CD4-positive, alpha-beta T cell treated with Interferon alpha-2 for 1 hour (primary cell): ENCODE measurements at regions not wholly inside any gene's neighbourhood (a gene's known extent, or its start where the extent isn't known, plus 50 kb on each side); places are given as distances from the start of the nearest gene placed in this dataset.
"Not testable (repeated sequence)": the region's sequence is repeated elsewhere in the genome, so short reads cannot be mapped to it uniquely, and the experiment has no call there.

ENCODE experiments used
- DNase-seq, 2 donors: peaks; one replicate each; pipeline ENCODE4 v3.0.0-alpha.2; 2020 to 2022

- no peak for DNase-seq
These were observed 51.9 kb upstream of the PTPRJ start for GRCh38 chr11:47928426-47928825.

DNA sequence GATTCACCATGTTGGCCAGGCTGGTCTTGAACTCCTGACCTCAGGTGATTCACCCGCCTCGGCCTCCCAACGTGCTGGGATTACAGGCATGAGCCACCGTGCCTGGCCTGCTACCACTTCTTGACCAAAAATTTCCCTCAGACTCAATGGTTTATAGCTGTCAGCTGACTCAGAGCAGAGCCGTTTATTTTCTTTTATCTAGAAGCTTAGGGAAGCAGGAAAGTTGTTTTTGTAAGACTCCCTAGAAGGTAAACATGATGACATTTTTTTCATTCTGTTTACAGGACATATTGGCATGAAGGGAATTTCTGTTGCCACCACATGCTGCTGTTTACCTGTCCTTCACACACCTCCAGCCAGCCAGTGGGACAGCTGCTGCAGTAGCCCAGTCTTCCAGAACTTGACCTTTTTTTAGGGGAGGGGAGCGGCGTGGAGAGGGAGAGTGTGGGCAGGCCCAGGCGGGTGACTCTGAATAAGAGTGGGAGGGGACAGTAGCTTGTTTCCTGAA, 56.1 kb upstream of the PTPRJ start:
- DNase-seq = no peak

GRCh38 chr11:47923667-47924066, 56.7 kb upstream of the PTPRJ start:
- no peak for DNase-seq

DNA sequence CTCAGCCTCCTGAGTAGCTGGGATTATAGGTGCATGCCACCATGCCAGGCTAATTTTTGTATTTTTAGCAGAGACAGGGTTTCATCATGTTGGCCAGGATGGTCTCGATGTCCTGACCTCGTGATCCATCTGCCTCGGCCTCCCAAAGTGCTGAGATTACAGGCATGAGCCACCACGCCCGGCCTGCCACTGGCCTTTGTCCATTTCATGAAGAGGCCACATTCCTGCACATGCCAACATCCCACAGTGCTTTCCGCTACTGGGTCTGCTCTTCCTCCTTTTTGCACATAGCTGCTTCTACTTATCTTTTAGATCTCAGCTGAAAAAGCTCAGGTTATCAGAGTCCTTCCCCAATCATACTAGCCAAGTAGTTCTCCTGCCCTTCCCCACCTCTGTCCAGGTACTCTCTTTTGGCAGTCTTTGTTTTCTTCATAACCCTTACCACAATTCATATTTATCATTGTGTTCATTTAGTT, 59.2 kb upstream of the PTPRJ start:
- not testable (repeated sequence) for DNase-seq

GRCh38 chr11:47918882-47919495, 61.4 kb upstream of the PTPRJ start:
- no peak for DNase-seq

DNA sequence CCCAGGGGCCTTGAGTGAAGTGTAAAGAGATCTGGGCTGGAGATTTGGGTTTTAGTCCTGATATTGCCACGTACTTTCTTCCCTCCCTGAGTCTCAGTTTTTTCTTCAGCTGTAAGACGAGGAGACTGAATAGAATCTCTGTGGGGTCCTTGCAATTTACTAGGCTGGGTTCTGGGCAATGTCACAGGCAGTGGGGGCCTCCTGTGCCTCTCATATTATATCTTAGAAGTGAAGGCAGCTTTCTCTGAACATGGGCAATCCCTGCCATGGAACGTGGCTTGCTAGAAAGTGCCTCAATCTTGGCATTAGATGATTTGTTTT, 62.0 kb upstream of the PTPRJ start:
- DNase-seq = no peak

GRCh38 chr11:47917599-47918369, 62.6 kb upstream of the PTPRJ start:
- DNase-seq = peak; percentile 29 to 73

GRCh38 chr11:47916361-47916841, 64.0 kb upstream of the PTPRJ start:
- no peak for DNase-seq

- no peak for DNase-seq
These were observed 64.6 kb upstream of the PTPRJ start for GRCh38 chr11:47915783-47916182.

DNA sequence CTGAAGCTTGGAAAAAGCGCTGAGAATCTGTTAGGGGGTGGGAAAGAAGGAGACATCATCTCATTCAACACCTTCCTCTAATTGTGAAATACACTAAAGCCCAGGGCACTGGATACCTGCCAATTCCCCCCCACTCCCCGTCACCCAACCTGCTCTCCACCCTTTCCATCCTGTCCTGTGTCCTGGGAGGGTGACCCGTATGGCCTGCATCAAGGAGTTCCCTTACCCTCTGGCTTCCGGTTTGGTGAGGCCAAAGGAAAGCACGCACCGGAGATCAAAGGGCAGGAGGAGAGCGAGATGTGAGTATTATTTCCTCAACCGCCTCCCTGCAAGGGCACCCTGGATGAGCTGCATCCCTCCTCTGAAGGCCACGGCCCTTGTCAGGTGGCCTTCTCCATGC, 65.0 kb upstream of the PTPRJ start:
- peak in 1 of 2 donors; percentile 37 for DNase-seq

DNA sequence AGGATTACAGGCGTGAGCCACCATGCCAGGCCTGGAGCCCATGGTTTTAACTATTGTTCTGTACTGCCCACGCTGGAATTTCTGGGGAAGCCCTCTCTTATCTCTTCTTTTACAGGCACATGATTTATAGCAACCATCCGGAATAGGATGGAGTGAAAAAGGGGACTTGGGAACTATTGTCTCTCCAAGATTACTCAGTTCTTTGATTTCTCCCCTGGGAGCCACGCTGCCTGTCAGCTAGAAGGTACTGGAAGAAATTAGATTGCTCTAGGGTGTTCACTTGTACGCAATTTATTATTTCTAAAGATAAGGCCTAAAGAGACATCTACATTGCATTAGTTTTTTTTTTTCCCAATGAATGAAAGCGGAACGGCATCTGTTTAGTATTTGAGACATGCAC, 65.6 kb upstream of the PTPRJ start:
- DNase-seq = no peak

GRCh38 chr11:47913529-47914244, 65.5 kb upstream of the NUP160 start:
- DNase-seq = no peak

DNA sequence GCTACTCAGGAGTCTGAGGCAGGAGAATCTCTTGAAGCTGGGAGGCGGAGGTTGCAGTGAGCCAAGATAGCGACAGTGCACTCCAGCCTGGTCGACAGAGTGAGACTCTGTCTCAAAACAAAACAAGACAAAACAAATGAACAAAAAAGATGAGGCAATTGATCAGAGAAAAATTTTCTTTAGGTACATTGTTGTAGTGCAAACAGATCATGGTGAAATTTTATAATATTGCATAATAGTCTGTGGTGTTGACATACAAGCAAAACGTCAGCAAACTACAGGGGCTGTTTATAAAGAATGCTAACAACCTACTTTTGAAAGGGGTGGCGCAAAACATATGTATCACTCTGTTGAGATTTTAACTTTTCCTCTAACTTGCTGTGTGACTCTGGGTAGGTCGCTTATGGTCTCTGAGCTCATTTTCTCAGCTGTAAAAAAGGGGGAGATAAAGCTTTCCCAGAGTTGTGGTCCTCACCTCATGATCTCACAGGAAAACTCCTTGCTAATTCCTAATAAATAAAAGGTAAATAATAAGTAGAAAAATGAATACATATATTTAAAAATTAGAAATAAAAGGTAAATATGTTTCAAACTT, 64.8 kb upstream of the NUP160 start:
- no peak for DNase-seq

DNA sequence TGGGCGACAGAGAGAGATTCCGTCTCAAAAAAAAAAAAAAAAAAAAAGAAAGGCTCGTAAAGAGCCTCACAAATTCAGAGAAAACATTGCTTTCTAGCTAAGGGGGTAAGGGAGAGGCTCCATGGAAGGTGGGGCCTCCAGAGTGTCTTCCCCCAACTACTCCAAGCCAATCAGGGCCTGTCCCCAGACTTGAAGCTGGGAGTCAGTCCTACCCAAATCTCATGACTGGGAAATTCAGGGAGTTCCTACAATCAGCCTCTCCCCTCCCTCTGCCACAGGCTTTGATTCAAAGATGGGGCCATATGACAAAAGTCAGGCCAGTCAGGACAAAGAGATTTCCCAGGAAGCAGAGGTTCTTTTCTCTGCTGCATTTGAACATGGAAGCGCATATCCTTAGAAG, 63.0 kb upstream of the NUP160 start:
- no peak for DNase-seq

DNA sequence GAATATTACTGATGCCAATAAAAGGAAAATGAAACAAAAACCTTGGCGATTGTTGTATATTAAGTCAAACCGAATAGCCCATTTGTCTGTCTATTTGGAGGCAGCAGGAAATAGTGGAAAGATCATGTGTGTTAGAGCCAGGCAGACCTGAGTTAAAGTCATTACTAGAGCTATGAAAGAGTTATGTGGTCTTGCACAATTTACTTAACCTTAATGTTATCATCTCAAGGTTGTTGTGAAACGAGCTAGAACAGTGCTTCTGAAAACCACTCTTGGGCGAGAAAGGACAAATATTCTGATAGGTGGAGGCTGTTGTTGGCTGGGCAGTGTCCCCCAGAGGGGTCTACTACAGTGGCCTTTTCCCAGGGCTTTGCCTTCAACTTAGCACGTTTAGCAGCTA, 60.0 kb upstream of the NUP160 start:
- DNase-seq = no peak

- DNase-seq = no peak
These were observed 59.3 kb upstream of the NUP160 start for GRCh38 chr11:47907499-47907898.

- no peak for DNase-seq
These were observed 57.9 kb upstream of the NUP160 start for GRCh38 chr11:47906066-47906465.

GRCh38 chr11:47905358-47906059, 57.4 kb upstream of the NUP160 start:
- DNase-seq = no peak

- no peak for DNase-seq
These were observed 56.7 kb upstream of the NUP160 start for GRCh38 chr11:47904808-47905207.

- DNase-seq = no peak
These were observed 55.9 kb upstream of the NUP160 start for GRCh38 chr11:47904048-47904447.

DNA sequence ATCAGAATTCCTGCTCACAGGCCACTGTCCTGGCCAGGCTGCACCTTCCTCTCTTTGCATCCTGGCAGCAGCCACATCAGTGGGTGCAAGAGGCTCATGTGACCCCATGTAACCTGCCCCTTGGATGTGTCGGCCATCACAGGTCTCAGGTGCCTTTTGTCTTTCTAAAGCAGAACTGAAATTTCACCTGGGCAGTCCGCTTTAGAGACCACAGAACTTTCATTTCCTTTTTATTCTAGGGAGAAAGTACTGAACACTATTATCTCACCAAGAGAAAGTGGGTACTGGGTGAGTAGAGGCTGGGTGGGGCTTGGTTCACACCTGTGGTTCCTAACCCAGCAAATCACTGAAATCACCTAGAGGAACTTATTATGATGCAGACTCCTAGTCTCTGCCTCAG, 51.7 kb upstream of the NUP160 start:
- DNase-seq = peak in 1 of 2 donors; percentile 48
